HG03469 (cell line): ENCODE measurements at regions not wholly inside any gene's neighbourhood (a gene's known extent, or its start where the extent isn't known, plus 50 kb on each side); places are given as distances from the start of the nearest gene placed in this dataset.
A peak's percentile ranks its signal among the peaks of the same experiment; 100 is the strongest.
"Not testable (repeated sequence)": the region's sequence is repeated elsewhere in the genome, so short reads cannot be mapped to it uniquely, and the experiment has no call there.

Experiments used
- ATAC-seq: cut with Tn5 transposase; IDR thresholded peaks from one replicate; pipeline ENCODE4 v1.9.1; 2021; ENCODE audit warnings: mild to moderate bottlenecking, moderate library complexity, moderate number of reproducible peaks; ENCODE audit not compliant: unreplicated experiment

- no peak for ATAC-seq
Measured at GRCh38 chr5:143635146-143635752, 176.7 kb upstream of the HMHB1 start.

DNA sequence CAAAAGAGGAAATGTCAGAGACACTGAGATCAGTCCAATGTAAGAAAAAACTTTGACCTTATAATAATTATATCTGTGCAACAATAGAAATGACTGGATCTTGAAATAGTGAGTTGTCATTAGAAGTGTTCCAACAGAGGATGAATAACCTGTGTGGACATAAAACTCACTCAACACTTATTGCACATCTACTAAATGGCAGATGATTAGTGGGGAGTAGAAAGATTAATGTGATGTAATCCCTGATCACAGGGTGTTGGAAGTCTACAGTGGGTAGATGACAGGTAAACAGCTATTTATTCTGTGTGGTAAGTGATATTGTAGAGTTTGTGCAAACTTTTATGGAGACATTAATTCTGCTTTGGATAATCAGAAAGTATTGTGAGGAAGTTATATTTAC is 177.3 kb upstream of the HMHB1 start:
- ATAC-seq, result no peak

DNA sequence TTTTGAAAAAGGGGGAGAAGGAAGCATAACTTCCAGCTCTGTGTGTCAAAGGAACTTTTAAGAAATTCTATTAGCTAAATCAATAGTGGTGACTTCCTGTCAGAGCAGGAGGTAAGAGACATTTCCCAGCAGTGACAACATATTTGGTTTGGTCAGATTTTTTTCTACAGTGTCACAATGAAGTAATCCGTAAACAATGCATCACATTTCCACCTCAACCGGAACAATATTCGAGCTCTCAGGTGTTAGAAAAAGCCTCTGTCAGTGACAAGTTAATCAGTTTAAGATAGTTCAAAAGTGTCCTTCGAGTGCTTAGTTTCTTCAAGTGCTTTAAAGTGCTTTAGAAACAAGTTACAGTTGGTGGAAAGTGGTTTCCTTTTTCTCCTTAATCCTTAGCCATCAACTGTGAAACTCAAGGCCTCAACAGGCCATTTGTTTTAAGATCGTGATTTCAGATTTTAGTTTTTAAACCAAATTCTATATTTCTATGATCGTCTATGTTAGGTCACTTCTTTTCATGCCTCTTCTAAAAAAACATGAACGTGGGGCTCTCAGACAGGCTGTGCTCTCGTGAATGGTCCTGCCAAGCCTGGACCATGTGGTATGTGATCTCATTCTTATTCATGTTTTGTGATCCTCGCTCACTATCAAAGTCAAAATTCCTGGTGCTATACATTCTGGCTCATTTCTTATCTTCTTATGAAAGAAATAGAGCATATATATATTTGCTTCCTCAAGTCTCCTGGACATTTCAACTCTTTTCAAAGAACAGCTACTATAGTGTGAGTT is 181.9 kb upstream of the HMHB1 start:
- no peak for ATAC-seq

DNA sequence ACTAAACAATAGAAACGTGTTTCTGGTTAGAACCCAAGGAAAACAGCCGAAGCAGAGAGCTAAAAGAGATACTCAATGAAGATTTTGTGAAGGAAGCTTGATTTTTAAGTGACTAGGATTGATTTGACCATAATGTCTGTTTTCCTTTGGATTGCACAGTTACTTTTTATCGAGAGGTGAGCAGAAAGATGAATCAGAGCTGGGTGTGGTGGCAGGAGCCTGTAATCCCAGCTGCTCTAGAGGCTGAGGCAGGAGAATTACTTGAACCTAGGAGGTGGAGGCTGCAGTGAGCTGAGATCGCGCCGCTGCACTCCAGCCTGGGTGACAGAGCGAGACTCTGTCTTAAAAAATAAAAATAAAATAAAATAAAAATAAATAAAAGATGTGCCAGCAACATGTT is 186.9 kb upstream of the HMHB1 start:
- not testable (repeated sequence) for ATAC-seq

GRCh38 chr5:143624465-143624864 is 187.5 kb upstream of the HMHB1 start:
- ATAC-seq, result no peak

- no peak for ATAC-seq
Measured at GRCh38 chr5:143619040-143619439, 192.9 kb upstream of the HMHB1 start.

GRCh38 chr5:143618141-143618540 is 193.8 kb upstream of the HMHB1 start:
- ATAC-seq, result no peak

DNA sequence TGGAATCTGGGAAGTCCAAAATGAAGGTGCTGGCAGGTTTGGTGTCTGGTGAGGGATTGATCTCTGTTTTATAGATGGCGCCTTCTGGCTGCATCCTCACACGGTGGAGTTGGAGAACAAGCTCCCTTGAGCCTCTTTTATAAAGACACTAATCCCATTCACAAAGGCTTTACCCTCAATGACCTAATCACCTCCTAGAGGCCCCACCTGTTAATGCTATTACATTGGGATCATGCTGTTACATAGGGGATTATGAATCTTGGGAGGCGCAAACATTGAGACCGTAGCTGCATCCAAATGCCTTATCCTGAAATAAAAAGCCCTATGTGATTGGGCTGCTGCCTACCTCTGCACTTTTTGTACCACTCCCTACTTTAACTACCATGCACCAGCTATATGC is 197.1 kb upstream of the HMHB1 start:
- ATAC-seq, result no peak

- peak; percentile 65 for ATAC-seq
Measured at GRCh38 chr5:143613329-143613728, 198.6 kb upstream of the HMHB1 start.

GRCh38 chr5:143610946-143611345 is 201.0 kb upstream of the HMHB1 start:
- no peak for ATAC-seq

DNA sequence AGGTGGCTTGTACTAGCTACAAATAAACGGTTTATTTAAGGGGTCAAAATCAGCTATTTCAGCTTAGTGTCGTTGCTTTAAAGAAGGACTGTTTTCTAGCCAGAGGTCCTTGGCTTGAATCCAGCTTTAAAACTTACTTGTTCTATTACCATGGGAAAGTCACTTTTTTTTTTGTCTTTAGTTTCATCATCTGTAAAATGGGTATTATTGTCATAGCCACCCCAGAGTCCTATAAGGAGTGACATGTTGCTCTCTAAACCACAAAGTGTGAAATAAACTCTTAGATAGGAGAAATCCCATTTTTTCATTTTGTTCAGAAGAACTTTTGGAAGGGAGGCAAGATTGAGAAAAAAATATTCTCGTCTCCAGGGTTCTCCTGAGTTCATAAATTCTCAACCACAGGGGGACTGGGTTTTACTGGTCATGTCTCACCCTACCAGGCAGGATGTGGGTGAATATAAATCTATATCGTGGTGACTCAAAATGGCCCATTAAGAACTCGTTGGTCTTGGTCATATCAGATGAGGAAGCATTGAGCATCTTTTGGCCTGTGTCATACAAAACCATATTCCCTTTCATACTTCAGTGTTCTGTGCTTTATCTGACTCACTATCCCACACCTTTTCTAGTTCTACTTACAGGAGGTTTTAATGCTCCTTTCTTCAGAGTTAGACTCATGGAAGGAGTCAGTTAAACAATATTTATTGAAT is 202.7 kb upstream of the NR3C1 start:
- ATAC-seq, result peak; percentile 68

- ATAC-seq, result peak; percentile 73
Measured at GRCh38 chr5:143605403-143606005, 202.0 kb upstream of the NR3C1 start.

GRCh38 chr5:143601917-143602333 is 198.4 kb upstream of the NR3C1 start:
- no peak for ATAC-seq

- ATAC-seq, result no peak
Measured at GRCh38 chr5:143601357-143601756, 197.9 kb upstream of the NR3C1 start.

- no peak for ATAC-seq
Measured at GRCh38 chr5:143600396-143601075, 197.1 kb upstream of the NR3C1 start.

- ATAC-seq, result no peak
Measured at GRCh38 chr5:143599474-143599873, 196.0 kb upstream of the NR3C1 start.

GRCh38 chr5:143596824-143597223 is 193.3 kb upstream of the NR3C1 start:
- ATAC-seq, result no peak

DNA sequence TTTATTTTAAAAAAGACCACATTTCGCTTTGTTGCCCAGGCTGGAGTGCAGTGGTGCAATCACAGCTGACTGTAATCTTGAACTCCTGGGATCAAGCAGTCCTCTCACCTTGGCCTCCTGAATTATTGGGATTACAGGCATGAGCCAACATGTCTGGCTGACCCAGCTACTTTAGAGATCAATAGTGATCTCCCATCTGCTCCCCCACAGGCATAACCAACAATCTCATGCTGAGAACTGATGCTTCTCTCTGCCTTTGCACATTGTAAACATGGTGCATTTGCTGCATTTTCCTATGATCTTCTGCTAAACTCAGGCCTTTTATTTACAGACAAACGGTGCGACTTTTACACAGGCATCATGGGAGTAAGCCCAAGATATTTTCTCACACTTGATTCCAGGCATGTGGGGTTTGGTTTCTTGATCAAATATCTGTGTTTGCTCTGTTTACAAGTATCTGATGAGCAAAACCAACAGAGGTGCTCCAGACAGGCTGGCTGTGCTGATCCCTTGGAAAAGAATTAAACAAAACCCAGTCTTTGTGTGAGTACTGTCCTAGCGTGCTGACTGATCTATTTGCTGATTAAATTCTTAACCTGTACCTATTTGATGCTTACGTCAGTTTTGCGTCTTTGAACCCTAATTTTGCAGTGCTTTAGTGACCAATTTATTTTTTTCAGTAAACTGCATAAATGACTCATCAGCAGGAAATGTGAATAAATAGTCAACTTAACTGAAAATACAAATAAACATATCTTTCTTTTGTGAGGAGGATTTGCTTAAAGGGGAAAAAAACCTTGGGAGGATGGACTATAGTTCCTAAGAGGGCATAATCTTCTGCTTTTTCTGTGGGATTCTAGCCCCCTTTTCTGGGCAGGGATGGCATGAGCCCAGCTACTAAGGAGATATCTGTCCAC is 191.7 kb upstream of the NR3C1 start:
- no peak for ATAC-seq

DNA sequence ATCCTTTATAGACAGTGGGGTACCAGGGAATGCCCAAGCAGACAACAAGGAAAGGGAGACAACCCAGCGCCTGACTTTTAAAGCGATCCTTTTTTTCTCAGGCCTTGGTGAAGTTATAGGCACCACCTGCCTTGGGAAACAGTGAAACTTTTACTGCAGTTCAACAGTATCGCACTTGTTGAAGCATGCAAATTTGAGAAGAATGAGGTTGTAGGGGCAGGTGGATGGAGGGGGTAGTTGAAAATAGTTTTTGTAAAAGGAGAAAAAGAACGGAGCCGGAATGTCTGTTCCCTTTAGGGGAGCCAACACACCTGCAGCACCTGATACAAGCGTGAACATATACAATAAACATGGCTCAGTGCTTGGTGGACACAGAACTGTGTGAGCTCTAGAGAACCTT is 190.2 kb upstream of the NR3C1 start:
- ATAC-seq, result no peak

- ATAC-seq, result peak; percentile 71
Measured at GRCh38 chr5:143592648-143593047, 189.2 kb upstream of the NR3C1 start.
